ENCODE measurements at regions not wholly inside any gene's neighbourhood (a gene's known extent, or its start where the extent isn't known, plus 50 kb on each side); places are given as distances from the start of the nearest gene placed in this dataset.

DNA sequence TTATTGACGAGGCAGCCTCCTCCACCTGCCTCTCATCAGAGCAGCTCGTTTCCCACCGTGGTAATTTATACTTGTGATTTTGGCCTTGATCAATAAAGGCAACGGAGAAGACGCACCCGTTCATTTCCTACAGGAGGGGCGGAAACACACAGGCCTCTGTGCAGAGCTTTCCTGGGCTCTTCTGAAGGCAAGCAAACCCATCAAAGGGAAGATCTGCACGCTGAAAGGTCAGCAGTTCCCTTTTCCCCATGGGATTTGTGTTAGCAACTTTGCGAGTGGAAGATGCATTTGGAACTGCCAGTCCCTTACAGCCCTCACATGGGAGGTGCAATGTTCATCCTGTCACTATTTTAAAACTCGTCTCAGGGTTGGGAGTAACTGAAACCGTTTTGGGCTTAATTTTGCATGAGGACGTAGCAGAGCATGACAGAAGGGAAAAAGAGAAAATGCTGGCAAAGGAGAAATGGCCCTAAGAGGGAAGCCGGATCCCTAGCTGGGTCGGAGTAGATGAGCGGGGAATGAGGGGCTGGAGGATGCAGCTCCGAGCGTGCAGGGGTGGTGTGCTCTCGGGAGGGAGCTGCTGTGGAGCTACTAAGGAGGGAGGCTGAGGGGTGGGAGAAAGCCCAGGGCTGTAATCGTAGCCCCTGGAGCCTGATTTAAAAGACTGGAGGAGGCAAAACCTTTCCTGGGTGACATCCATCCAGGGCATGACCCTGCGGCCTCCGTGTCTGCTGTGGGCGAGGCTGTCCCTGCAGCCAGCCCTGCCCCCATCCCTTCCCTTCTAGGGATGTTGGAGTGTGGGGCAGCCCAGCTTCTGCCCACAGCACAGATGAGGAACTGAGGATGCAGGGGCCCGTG is 111.1 kb upstream of the FAM20C start:
- Histone ChIP-seq H2BK15ac (ENCODE audit: low read depth, low read length) (no peak overlapping the region), H4K5ac (ENCODE audit: low read depth, low read length) (no peak overlapping the region), H3K14ac (replicated peaks; ENCODE audit: low read depth, low read length) (no peak overlapping the region), H3K27ac (ENCODE audit: insufficient read depth, low read length) (no peak overlapping the region), H3K9ac (ENCODE audit: low read depth, low read length) (no peak overlapping the region), H3K9me3 (ENCODE audit: control insufficient read depth, insufficient read depth, low read length) (no peaks in the 10 kb centered on the region), H4K20me1 (ENCODE audit: insufficient read depth, low read length) (no peaks in the 10 kb centered on the region), H2AK9ac (replicated peaks; ENCODE audit: low read depth, low read length, poor library complexity) (no peak overlapping the region), H3K4me1 (ENCODE audit: control insufficient read depth, insufficient read depth, low read length) (peaks cover 6% of the 10 kb centered on the region; the same call in 1 of the 2 replicates), H2AFZ (replicated peaks; ENCODE audit: low read length, poor library complexity) (no peak overlapping the region), H2AK5ac (ENCODE audit: low read depth, low read length) (no peak overlapping the region; the same call in 1 of the 2 replicates), H3K27me3 (ENCODE audit: control insufficient read depth, insufficient read depth, low read length) (peaks cover 8% of the 10 kb centered on the region), H2BK5ac (ENCODE audit: low read depth, low read length, poor library complexity, severe bottlenecking) (no peak overlapping the region), H3K23ac (ENCODE audit: low read depth, low read length) (no peak overlapping the region), H2BK120ac (ENCODE audit: low read depth, low read length) (no peak overlapping the region), H3K4me3 (ENCODE audit: insufficient read depth, low read depth, low read length) (no peak overlapping the region), H3K36me3 (ENCODE audit: control insufficient read depth, insufficient read depth, low read length) (no peaks in the 10 kb centered on the region), H2BK20ac (ENCODE audit: low read depth, low read length) (no peak overlapping the region), H4K8ac (ENCODE audit: low read depth in 2 of 2, low read length in 2 of 2) (no peak overlapping the region), H3K4me2 (ENCODE audit: low read depth, low read length) (no peak overlapping the region), H3K79me1 (ENCODE audit: low read depth in 1 of 2, low read length in 2 of 2) (no peaks in the 10 kb centered on the region), H3K56ac (ENCODE audit: extremely low read depth, insufficient read depth, low read length) (no peak overlapping the region), H3K4ac (ENCODE audit: low read depth, low read length) (no peak overlapping the region), H3K9me1 (ENCODE audit: insufficient read depth, low read length) (peaks cover 5% of the 10 kb centered on the region), H4K91ac (ENCODE audit: insufficient read depth, low read depth, low read length) (no peak overlapping the region), H3K18ac (ENCODE audit: low read depth, low read length) (no peak overlapping the region)
- POLR2A ChIA-PET (ENCODE audit: unreplicated experiment), result no interaction called here
- dilution Hi-C loops (cut with HindIII; ENCODE audit: low sequenced_read_pairs, unreplicated experiment) (no loop called here), intact Hi-C loops (cut with micrococcal nuclease) (no loop called here), in situ Hi-C loops (cut with MboI; ENCODE audit: low sequenced_read_pairs) (no loop called here)
- no peak for ATAC-seq (ENCODE audit: low read depth)
- CTCF ChIA-PET, result no interaction called here
- no TSS peak for BruUV-seq (replicated peaks)
- no peak for DNase-seq
- no peak for TF ChIP-seq CHD1 (IDR thresholded peaks at IDR 0.05; ENCODE audit: low read depth, low read length)
- TF ChIP-seq SMC3 (IDR thresholded peaks at IDR 0.05; ENCODE audit: low read depth, low read length), result no peak
- no peak for TF ChIP-seq RFX5 (IDR thresholded peaks at IDR 0.05; ENCODE audit: low read depth, low read length)
- TF ChIP-seq MXI1 (IDR thresholded peaks at IDR 0.05; ENCODE audit: borderline replicate concordance, low read depth, low read length), result no peak
- no peak for TF ChIP-seq FOS (IDR thresholded peaks at IDR 0.05; ENCODE audit: low read depth, low read length)
- TF ChIP-seq, protein P1, sequence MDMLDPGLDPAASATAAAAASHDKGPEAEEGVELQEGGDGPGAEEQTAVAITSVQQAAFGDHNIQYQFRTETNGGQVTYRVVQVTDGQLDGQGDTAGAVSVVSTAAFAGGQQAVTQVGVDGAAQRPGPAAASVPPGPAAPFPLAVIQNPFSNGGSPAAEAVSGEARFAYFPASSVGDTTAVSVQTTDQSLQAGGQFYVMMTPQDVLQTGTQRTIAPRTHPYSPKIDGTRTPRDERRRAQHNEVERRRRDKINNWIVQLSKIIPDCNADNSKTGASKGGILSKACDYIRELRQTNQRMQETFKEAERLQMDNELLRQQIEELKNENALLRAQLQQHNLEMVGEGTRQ (IDR thresholded peaks at IDR 0.05; ENCODE audit: low read depth, low read length), result no peak
- no peak for TF ChIP-seq CEBPB (IDR thresholded peaks at IDR 0.05; ENCODE audit: low read depth, low read length)
- TF ChIP-seq MAFK (IDR thresholded peaks at IDR 0.05; ENCODE audit: low read depth, low read length), result no peak
- no peak for TF ChIP-seq POLR2A (IDR thresholded peaks at IDR 0.05; ENCODE audit: low read depth, low read length)
- no peak for TF ChIP-seq RAD21 (IDR thresholded peaks at IDR 0.05; ENCODE audit: low read length)
- no peak for TF ChIP-seq RCOR1 (IDR thresholded peaks at IDR 0.05; ENCODE audit: insufficient replicate concordance, low read length)
- TF ChIP-seq MAZ (IDR thresholded peaks at IDR 0.05; ENCODE audit: borderline replicate concordance, low read depth, low read length), result no peak
- TF ChIP-seq BHLHE40 (IDR thresholded peaks at IDR 0.05; ENCODE audit: low read depth, low read length), result no peak
- TF ChIP-seq NFE2L2 (IDR thresholded peaks at IDR 0.05; ENCODE audit: low read depth, low read length), result no peak
- TF ChIP-seq, protein P2, sequence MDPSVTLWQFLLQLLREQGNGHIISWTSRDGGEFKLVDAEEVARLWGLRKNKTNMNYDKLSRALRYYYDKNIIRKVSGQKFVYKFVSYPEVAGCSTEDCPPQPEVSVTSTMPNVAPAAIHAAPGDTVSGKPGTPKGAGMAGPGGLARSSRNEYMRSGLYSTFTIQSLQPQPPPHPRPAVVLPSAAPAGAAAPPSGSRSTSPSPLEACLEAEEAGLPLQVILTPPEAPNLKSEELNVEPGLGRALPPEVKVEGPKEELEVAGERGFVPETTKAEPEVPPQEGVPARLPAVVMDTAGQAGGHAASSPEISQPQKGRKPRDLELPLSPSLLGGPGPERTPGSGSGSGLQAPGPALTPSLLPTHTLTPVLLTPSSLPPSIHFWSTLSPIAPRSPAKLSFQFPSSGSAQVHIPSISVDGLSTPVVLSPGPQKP (IDR thresholded peaks at IDR 0.05; ENCODE audit: borderline replicate concordance, low read depth, low read length), result no peak
- TF ChIP-seq, protein P3, sequence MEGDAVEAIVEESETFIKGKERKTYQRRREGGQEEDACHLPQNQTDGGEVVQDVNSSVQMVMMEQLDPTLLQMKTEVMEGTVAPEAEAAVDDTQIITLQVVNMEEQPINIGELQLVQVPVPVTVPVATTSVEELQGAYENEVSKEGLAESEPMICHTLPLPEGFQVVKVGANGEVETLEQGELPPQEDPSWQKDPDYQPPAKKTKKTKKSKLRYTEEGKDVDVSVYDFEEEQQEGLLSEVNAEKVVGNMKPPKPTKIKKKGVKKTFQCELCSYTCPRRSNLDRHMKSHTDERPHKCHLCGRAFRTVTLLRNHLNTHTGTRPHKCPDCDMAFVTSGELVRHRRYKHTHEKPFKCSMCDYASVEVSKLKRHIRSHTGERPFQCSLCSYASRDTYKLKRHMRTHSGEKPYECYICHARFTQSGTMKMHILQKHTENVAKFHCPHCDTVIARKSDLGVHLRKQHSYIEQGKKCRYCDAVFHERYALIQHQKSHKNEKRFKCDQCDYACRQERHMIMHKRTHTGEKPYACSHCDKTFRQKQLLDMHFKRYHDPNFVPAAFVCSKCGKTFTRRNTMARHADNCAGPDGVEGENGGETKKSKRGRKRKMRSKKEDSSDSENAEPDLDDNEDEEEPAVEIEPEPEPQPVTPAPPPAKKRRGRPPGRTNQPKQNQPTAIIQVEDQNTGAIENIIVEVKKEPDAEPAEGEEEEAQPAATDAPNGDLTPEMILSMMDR (conservative IDR thresholded peaks at IDR 0.05; ENCODE audit: low read depth, low read length), result no peak
- WGBS, 2 experiments (ENCODE audit: extremely low coverage in 2 of 2, insufficient read length in 1 of 2), result 73% methylated on average over 2 of the region's 23 CpGs; no CpG with 5 or more reads in 1 of the 2 experiments

Measured in IMR-90 (cell line).